ENCODE measurements at regions not wholly inside any gene's neighbourhood (a gene's known extent, or its start where the extent isn't known, plus 50 kb on each side); places are given as distances from the start of the nearest gene placed in this dataset.

- Histone ChIP-seq H3K36me3 (ENCODE audit: control insufficient read depth, insufficient read depth, low read length) (no peaks in the 10 kb centered on the region), H3K4me3 (ENCODE audit: low read length) (peak overlapping the region; percentile 56)
Observed at GRCh38 chr15:47548231-47548630, 169.1 kb upstream of the SEMA6D start.

GRCh38 chr15:47548986-47549385, 168.3 kb upstream of the SEMA6D start:
- Histone ChIP-seq H3K36me3 (ENCODE audit: control insufficient read depth, insufficient read depth, low read length) (no peaks in the 10 kb centered on the region), H3K27ac (ENCODE audit: low read depth, low read length) (no peak overlapping the region), H3K4me1 (ENCODE audit: control insufficient read depth, insufficient read depth, low read length) (peaks cover 4% of the 10 kb centered on the region), H3K27me3 (ENCODE audit: control insufficient read depth, insufficient read depth, low read length, poor library complexity, severe bottlenecking) (no peaks in the 10 kb centered on the region), H3K9ac (ENCODE audit: extremely low read depth, low read length, poor library complexity, severe bottlenecking) (no peak overlapping the region), H3K4me3 (ENCODE audit: low read length) (no peak overlapping the region), H3K9me3 (ENCODE audit: control insufficient read depth, low read length) (no peaks in the 10 kb centered on the region)
- TF ChIP-seq CTCF (conservative IDR thresholded peaks at IDR 0.05) = no peak
- DNase-seq = peak; percentile 67
- H3K27ac Mint-ChIP-seq = no peak overlapping the region
- no peaks in the 10 kb centered on the region for H3K27me3 Mint-ChIP-seq (ENCODE audit: insufficient read depth)
- H3K36me3 Mint-ChIP-seq (ENCODE audit: low read depth) = no peaks in the 10 kb centered on the region
- H3K4me3 Mint-ChIP-seq = no peak overlapping the region
- 52 to 71% methylated on average over 3 of the region's 3 CpGs for WGBS, 2 experiments (ENCODE audit: insufficient coverage in 1 of 2, insufficient read length in 1 of 2)
- no peaks in the 10 kb centered on the region for H3K9me3 Mint-ChIP-seq
- peaks cover 12% of the 10 kb centered on the region for H3K4me1 Mint-ChIP-seq

More at GRCh38 chr15:47548231-47548630, 169.1 kb upstream of the SEMA6D start:
- peaks cover 4% of the 10 kb centered on the region for H3K4me1 ChIP-seq (ENCODE audit: control insufficient read depth, insufficient read depth, low read length)
- H3K27ac ChIP-seq (ENCODE audit: low read depth, low read length) = no peak overlapping the region
- Mint-ChIP-seq H3K9me3 (peaks cover 1% of the 10 kb centered on the region), H3K4me1 (peaks cover 12% of the 10 kb centered on the region), H3K36me3 (ENCODE audit: low read depth) (no peaks in the 10 kb centered on the region), H3K27me3 (ENCODE audit: insufficient read depth) (no peaks in the 10 kb centered on the region), H3K27ac (no peak overlapping the region), H3K4me3 (no peak overlapping the region)
- DNase-seq = no peak
- H3K27me3 ChIP-seq (ENCODE audit: control insufficient read depth, insufficient read depth, low read length, poor library complexity, severe bottlenecking) = no peaks in the 10 kb centered on the region
- H3K9ac ChIP-seq (ENCODE audit: extremely low read depth, low read length, poor library complexity, severe bottlenecking) = no peak overlapping the region
- H3K9me3 ChIP-seq (ENCODE audit: control insufficient read depth, low read length) = no peaks in the 10 kb centered on the region
- WGBS, 2 experiments (ENCODE audit: insufficient coverage in 1 of 2, insufficient read length in 1 of 2) = 82 to 86% methylated on average over 1 of the region's 1 CpG
- TF ChIP-seq CTCF (conservative IDR thresholded peaks at IDR 0.05) = no peak

GRCh38 chr15:47551079-47551478, 166.2 kb upstream of the SEMA6D start:
- no peaks in the 10 kb centered on the region for H3K9me3 Mint-ChIP-seq
- TF ChIP-seq CTCF (conservative IDR thresholded peaks at IDR 0.05) = peak; percentile 68
- no peaks in the 10 kb centered on the region for H3K36me3 ChIP-seq (ENCODE audit: control insufficient read depth, insufficient read depth, low read length)
- H3K36me3 Mint-ChIP-seq (ENCODE audit: low read depth) = no peaks in the 10 kb centered on the region
- peaks cover 10% of the 10 kb centered on the region for H3K4me1 ChIP-seq (ENCODE audit: control insufficient read depth, insufficient read depth, low read length)
- no peak overlapping the region for H3K27ac ChIP-seq (ENCODE audit: low read depth, low read length)
- peaks cover 12% of the 10 kb centered on the region for H3K4me1 Mint-ChIP-seq
- H3K4me3 ChIP-seq (ENCODE audit: low read length) = no peak overlapping the region
- DNase-seq = peak; percentile 67
- H3K9ac ChIP-seq (ENCODE audit: extremely low read depth, low read length, poor library complexity, severe bottlenecking) = no peak overlapping the region
- H3K27ac Mint-ChIP-seq = no peak overlapping the region
- WGBS, 2 experiments (ENCODE audit: insufficient coverage in 1 of 2, insufficient read length in 1 of 2) = 83 to 86% methylated on average over 1 of the region's 1 CpG
- no peak overlapping the region for H3K4me3 Mint-ChIP-seq
- no peaks in the 10 kb centered on the region for H3K9me3 ChIP-seq (ENCODE audit: control insufficient read depth, low read length)
- H3K27me3 Mint-ChIP-seq (ENCODE audit: insufficient read depth) = no peaks in the 10 kb centered on the region
- H3K27me3 ChIP-seq (ENCODE audit: control insufficient read depth, insufficient read depth, low read length, poor library complexity, severe bottlenecking) = no peaks in the 10 kb centered on the region
